BE2C (cell line): ENCODE measurements at regions not wholly inside any gene's neighbourhood (a gene's known extent, or its start where the extent isn't known, plus 50 kb on each side); places are given as distances from the start of the nearest gene placed in this dataset.

Experiments used
- DNase-seq: peaks from one replicate; pipeline ENCODE4 v3.0.0-alpha.2; 2020
- H3K27me3 ChIP-seq: fragments of 250-450 bp; sonication (Bioruptor Pico); 2 replicates; pipeline ENCODE4 v1.5.1; 2020; ENCODE audit warnings: mild to moderate bottlenecking
- H3K36me3 ChIP-seq: fragments of 250-450 bp; sonication (Bioruptor Pico); 2 replicates; pipeline ENCODE4 v1.5.1; 2020; ENCODE audit warnings: mild to moderate bottlenecking
- H3K4me1 ChIP-seq: fragments of 250-450 bp; sonication (Bioruptor Pico); 2 replicates; pipeline ENCODE4 v1.5.1; 2020
- H3K4me3 ChIP-seq: 2 replicates; pipeline ENCODE4 v1.5.1; 2011; ENCODE audit warnings: low read depth, low read length
- H3K9me3 ChIP-seq: fragments of 250-450 bp; sonication (Bioruptor Pico); 2 replicates; pipeline ENCODE4 v1.5.1; 2020
- CTCF ChIP-seq: IDR thresholded peaks from 2 replicates; pipeline ENCODE4 v1.5.1; 2012; ENCODE audit warnings: mild to moderate bottlenecking, low read depth, low read length

GRCh38 chr13:82323101-82323500 is 1559.2 kb downstream of the SLITRK1 start:
- Histone ChIP-seq H3K9me3 (no peaks in the 10 kb centered on the region), H3K27me3 (no peaks in the 10 kb centered on the region), H3K4me3 (no peak overlapping the region), H3K36me3 (no peaks in the 10 kb centered on the region), H3K4me1 (no peaks in the 10 kb centered on the region)
- TF ChIP-seq CTCF, result no peak
- no peak for DNase-seq

- H3K9me3 ChIP-seq, result no peaks in the 10 kb centered on the region
- no peaks in the 10 kb centered on the region for H3K36me3 ChIP-seq
- no peaks in the 10 kb centered on the region for H3K27me3 ChIP-seq
- H3K4me3 ChIP-seq, result no peak overlapping the region
- no peak for DNase-seq
- no peak for TF ChIP-seq CTCF
- no peaks in the 10 kb centered on the region for H3K4me1 ChIP-seq
These were observed 1576.7 kb downstream of the SLITRK1 start for GRCh38 chr13:82305588-82305987.

GRCh38 chr13:82298106-82298505 is 1584.2 kb downstream of the SLITRK1 start:
- Histone ChIP-seq H3K4me3 (no peak overlapping the region), H3K27me3 (no peaks in the 10 kb centered on the region), H3K9me3 (no peaks in the 10 kb centered on the region), H3K36me3 (no peaks in the 10 kb centered on the region), H3K4me1 (no peaks in the 10 kb centered on the region)
- DNase-seq, result no peak
- no peak for TF ChIP-seq CTCF

GRCh38 chr13:82294226-82294625 is 1588.0 kb downstream of the SLITRK1 start:
- no peak for TF ChIP-seq CTCF
- H3K36me3 ChIP-seq, result no peaks in the 10 kb centered on the region
- peaks cover 3% of the 10 kb centered on the region; the same call in 1 of the 2 replicates for H3K4me1 ChIP-seq
- DNase-seq, result no peak
- no peaks in the 10 kb centered on the region for H3K27me3 ChIP-seq
- no peaks in the 10 kb centered on the region for H3K9me3 ChIP-seq
- no peak overlapping the region for H3K4me3 ChIP-seq

- Histone ChIP-seq H3K4me3 (no peak overlapping the region), H3K4me1 (peaks cover 3% of the 10 kb centered on the region; the same call in 1 of the 2 replicates), H3K9me3 (no peaks in the 10 kb centered on the region), H3K36me3 (no peaks in the 10 kb centered on the region), H3K27me3 (no peaks in the 10 kb centered on the region)
- DNase-seq, result no peak
- TF ChIP-seq CTCF, result no peak
These were observed 1589.9 kb downstream of the SLITRK1 start for GRCh38 chr13:82292334-82292733.

- no peak overlapping the region for H3K4me3 ChIP-seq
- H3K4me1 ChIP-seq, result peaks cover 3% of the 10 kb centered on the region; the same call in 1 of the 2 replicates
- H3K9me3 ChIP-seq, result no peaks in the 10 kb centered on the region
- H3K36me3 ChIP-seq, result no peaks in the 10 kb centered on the region
- no peak for TF ChIP-seq CTCF
- no peaks in the 10 kb centered on the region for H3K27me3 ChIP-seq
- DNase-seq, result no peak
These were observed 1590.4 kb downstream of the SLITRK1 start for GRCh38 chr13:82291852-82292251.
